IPS DF 6.9 (cell line): ENCODE measurements at regions not wholly inside any gene's neighbourhood (a gene's known extent, or its start where the extent isn't known, plus 50 kb on each side); places are given as distances from the start of the nearest gene placed in this dataset.

Experiments
- DNase-seq: peaks from one replicate; pipeline ENCODE4 v3.0.0-alpha.2; 2013; ENCODE audit warnings: low read depth, low spot score
- H3K27ac ChIP-seq: one replicate; pipeline ENCODE4 v1.5.1; 2013; ENCODE audit warnings: low read length, control low read depth
- H3K27me3 ChIP-seq: 2 replicates; pipeline ENCODE4 v1.6.1; 2013; ENCODE audit warnings: mild to moderate bottlenecking, low read length; ENCODE audit not compliant: control insufficient read depth, insufficient read depth
- H3K36me3 ChIP-seq: 2 replicates; pipeline ENCODE4 v1.6.1; 2013; ENCODE audit warnings: low read length; ENCODE audit not compliant: control insufficient read depth, insufficient read depth
- H3K4me1 ChIP-seq: 2 replicates; pipeline ENCODE4 v1.6.1; 2013; ENCODE audit warnings: low read length; ENCODE audit not compliant: control insufficient read depth, insufficient read depth
- H3K4me3 ChIP-seq: 2 replicates; pipeline ENCODE4 v1.5.1; 2013; ENCODE audit warnings: mild to moderate bottlenecking, low read length
- H3K9me3 ChIP-seq: 2 replicates; pipeline ENCODE4 v1.6.1; 2013; ENCODE audit warnings: low read length, inconsistent platforms; ENCODE audit not compliant: control insufficient read depth, insufficient read depth
- WGBS: extraction: QIAGEN DNeasy Blood & Tissue Kit; methylation state at CpG from one replicate; pipeline ENCODE4 v1.1.7; 2013; ENCODE audit warnings: mixed read lengths, missing lambda C conversion rate; ENCODE audit not compliant: insufficient read length, insufficient coverage; 5-methylcytosine and 5-hydroxymethylcytosine counted together

- Histone ChIP-seq H3K36me3 (no peaks in the 10 kb centered on the region), H3K4me3 (no peak overlapping the region), H3K27me3 (no peaks in the 10 kb centered on the region), H3K9me3 (no peaks in the 10 kb centered on the region), H3K4me1 (no peaks in the 10 kb centered on the region), H3K27ac (no peak overlapping the region)
- DNase-seq: no peak
- WGBS: no CpG with 5 or more reads among the region's 17 CpGs
These were observed 54.3 kb downstream of the FAM241B start for GRCh38 chr10:69684020-69684980.

DNA sequence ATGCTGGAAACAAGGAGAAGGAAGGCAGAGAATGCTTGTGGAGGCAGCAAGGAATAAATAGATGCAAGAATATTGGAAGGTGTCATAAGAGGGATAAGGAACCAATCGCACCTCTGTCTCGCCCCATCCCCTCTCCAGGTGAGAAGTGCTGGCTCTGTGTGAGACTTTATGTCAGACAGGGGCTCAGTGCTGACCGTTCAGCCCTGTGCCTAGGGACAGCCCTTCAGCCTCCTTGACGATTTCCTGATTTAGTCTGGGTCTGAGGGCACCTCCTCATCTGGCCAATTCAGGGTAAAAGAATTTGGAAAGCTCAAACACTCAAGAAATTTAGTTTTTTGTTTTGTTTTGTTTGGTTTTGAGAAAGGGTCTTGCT, 54.9 kb downstream of the FAM241B start:
- H3K36me3 ChIP-seq: no peaks in the 10 kb centered on the region
- no peaks in the 10 kb centered on the region for H3K4me1 ChIP-seq
- H3K27ac ChIP-seq: no peak overlapping the region
- no peak for DNase-seq
- no peaks in the 10 kb centered on the region for H3K9me3 ChIP-seq
- no CpG with 5 or more reads among the region's 4 CpGs for WGBS
- no peak overlapping the region for H3K4me3 ChIP-seq
- no peaks in the 10 kb centered on the region for H3K27me3 ChIP-seq

- Histone ChIP-seq H3K9me3 (no peaks in the 10 kb centered on the region), H3K27me3 (no peaks in the 10 kb centered on the region), H3K4me3 (no peak overlapping the region), H3K4me1 (no peaks in the 10 kb centered on the region), H3K27ac (no peak overlapping the region), H3K36me3 (no peaks in the 10 kb centered on the region)
- DNase-seq: no peak
- WGBS: no CpG with 5 or more reads among the region's 5 CpGs
These were observed 55.4 kb downstream of the FAM241B start for GRCh38 chr10:69685426-69685801.

GRCh38 chr10:69685802-69686585, 55.9 kb downstream of the FAM241B start:
- no CpG with 5 or more reads among the region's 18 CpGs for WGBS
- Histone ChIP-seq H3K9me3 (no peaks in the 10 kb centered on the region), H3K4me3 (no peak overlapping the region), H3K36me3 (no peaks in the 10 kb centered on the region), H3K27me3 (no peaks in the 10 kb centered on the region), H3K27ac (no peak overlapping the region), H3K4me1 (no peaks in the 10 kb centered on the region)
- DNase-seq: no peak

GRCh38 chr10:69686866-69687265, 56.8 kb downstream of the FAM241B start:
- H3K27ac ChIP-seq: no peak overlapping the region
- no peaks in the 10 kb centered on the region for H3K36me3 ChIP-seq
- no peak for DNase-seq
- no peaks in the 10 kb centered on the region for H3K4me1 ChIP-seq
- no CpG with 5 or more reads among the region's 2 CpGs for WGBS
- no peaks in the 10 kb centered on the region for H3K27me3 ChIP-seq
- H3K9me3 ChIP-seq: no peaks in the 10 kb centered on the region
- no peak overlapping the region for H3K4me3 ChIP-seq

DNA sequence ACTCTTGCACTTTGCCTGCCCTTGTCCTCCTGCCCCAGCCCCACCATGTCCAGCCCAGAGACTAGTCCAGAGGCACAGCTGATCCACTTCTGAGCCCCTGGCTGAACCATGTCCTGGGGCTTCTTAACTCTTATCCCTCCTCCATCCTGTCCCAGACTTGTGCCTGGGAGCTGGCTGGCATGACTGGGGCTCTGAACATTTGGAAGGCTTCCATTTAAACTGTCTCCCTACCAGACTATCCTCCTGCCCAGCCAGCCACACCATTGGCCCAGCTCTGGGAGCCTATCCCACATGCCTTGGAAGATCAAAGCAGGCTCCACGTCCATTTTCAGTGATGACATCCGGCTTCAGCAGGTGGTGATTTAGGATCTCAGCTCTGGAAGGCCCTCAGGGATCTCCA, 57.4 kb downstream of the FAM241B start:
- DNase-seq: no peak
- Histone ChIP-seq H3K27me3 (no peaks in the 10 kb centered on the region), H3K4me3 (no peak overlapping the region), H3K4me1 (no peaks in the 10 kb centered on the region), H3K27ac (no peak overlapping the region), H3K9me3 (no peaks in the 10 kb centered on the region), H3K36me3 (no peaks in the 10 kb centered on the region)
- no CpG with 5 or more reads among the region's 2 CpGs for WGBS

DNA sequence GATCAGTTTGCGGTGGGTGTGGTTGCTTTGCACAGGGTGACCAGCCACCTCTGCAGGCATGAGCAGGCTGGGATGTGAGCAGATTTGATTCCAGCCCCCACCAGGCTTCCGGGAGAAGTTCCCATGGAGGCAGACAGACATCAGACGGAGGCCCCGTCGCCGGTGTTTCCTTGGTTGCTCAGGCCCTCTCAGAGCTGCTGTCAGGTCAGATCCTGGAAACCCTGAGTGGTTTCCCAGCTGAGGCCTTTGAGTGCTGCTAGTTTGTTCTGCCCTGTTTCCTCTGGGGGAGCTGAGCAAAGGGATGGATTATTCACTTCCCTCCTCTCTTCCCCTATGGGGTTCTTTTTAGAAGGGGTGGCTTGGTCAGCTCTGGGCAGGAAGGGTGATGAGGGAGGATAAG, 62.2 kb downstream of the FAM241B start:
- no peaks in the 10 kb centered on the region for H3K36me3 ChIP-seq
- no peak overlapping the region for H3K4me3 ChIP-seq
- no peak for DNase-seq
- no peak overlapping the region for H3K27ac ChIP-seq
- no peaks in the 10 kb centered on the region for H3K27me3 ChIP-seq
- no peaks in the 10 kb centered on the region for H3K9me3 ChIP-seq
- no peaks in the 10 kb centered on the region for H3K4me1 ChIP-seq
- WGBS: 100% methylated on average over 1 of the region's 6 CpGs

DNA sequence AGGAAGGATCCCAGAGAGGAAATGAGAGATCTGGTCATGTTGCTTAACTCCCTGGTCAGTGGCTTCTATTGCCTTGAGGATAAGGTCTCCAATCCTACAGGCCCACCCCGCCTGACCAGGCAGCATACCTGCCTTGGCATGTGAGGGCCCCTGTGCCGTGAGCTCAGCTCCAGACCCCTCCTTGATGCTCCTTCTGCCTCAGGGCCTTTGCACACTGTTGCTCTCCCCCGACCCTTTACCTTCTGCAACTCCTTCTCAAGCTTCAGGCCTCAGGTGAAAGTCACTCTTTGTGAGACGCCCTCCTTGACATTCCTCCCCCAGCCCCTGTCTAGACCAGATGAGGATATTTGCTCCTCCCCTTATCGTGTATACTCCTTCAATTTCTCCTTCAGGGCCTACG, 62.8 kb downstream of the FAM241B start:
- Histone ChIP-seq H3K27me3 (no peaks in the 10 kb centered on the region), H3K4me3 (no peak overlapping the region), H3K4me1 (no peaks in the 10 kb centered on the region), H3K27ac (no peak overlapping the region), H3K36me3 (no peaks in the 10 kb centered on the region), H3K9me3 (no peaks in the 10 kb centered on the region)
- DNase-seq: no peak
- WGBS: no CpG with 5 or more reads among the region's 6 CpGs

GRCh38 chr10:69693886-69694285, 63.8 kb downstream of the FAM241B start:
- Histone ChIP-seq H3K27me3 (no peaks in the 10 kb centered on the region), H3K4me3 (no peak overlapping the region), H3K9me3 (no peaks in the 10 kb centered on the region), H3K27ac (no peak overlapping the region), H3K36me3 (no peaks in the 10 kb centered on the region), H3K4me1 (no peaks in the 10 kb centered on the region)
- no peak for DNase-seq

- no peaks in the 10 kb centered on the region for H3K4me1 ChIP-seq
- H3K4me3 ChIP-seq: no peak overlapping the region
- no peak overlapping the region for H3K27ac ChIP-seq
- WGBS: no CpG with 5 or more reads among the region's 9 CpGs
- no peaks in the 10 kb centered on the region for H3K36me3 ChIP-seq
- H3K9me3 ChIP-seq: no peaks in the 10 kb centered on the region
- DNase-seq: peak; percentile 25
- H3K27me3 ChIP-seq: no peaks in the 10 kb centered on the region
These were observed 66.2 kb downstream of the FAM241B start for GRCh38 chr10:69696073-69696731.
